Uterus (tissue), 2 donors: ENCODE measurements at regions not wholly inside any gene's neighbourhood (a gene's known extent, or its start where the extent isn't known, plus 50 kb on each side); places are given as distances from the start of the nearest gene placed in this dataset.

Experiments
- POLR2A ChIP-seq, 2 donors: fragments of 450-650 bp; IDR thresholded peaks; one replicate each; pipeline ENCODE4 v1.6.1; 2016; ENCODE audit warnings: antibody characterized with exemption in 2 of 2, mild to moderate bottlenecking in 1 of 2, moderate library complexity in 1 of 2
- TF ChIP-seq, protein P1 (sequence below), 4 experiments: fragments of 200-600 bp in 2 of 4; fragments of 450-650 bp in 2 of 4; sonication (generic) in 2 of 4; IDR thresholded peaks; one replicate each; pipeline ENCODE4 v1.5.1; 2016 to 2019; ENCODE audit warnings: antibody characterized with exemption in 4 of 4, mild to moderate bottlenecking in 2 of 4, moderate library complexity in 1 of 4

DNA sequence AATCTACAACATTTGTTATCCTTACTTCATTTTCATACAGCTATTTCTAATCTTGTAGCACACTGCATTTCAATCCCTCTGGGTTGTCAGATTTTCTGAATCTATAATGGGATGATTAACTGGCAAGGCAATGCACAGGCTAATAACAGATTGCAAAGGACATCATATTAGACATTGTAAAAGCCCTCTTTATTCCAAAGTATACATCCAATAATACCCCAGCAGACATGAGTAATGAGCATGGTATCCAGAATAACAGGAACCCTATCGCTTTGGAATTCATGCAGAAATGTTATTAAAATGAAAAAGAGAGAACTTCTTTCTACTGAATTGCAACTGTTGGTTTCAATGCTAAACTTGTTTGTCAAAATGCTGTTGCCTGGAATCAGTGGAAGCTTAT is 122.9 kb downstream of the C4orf33 start:
- no peak for TF ChIP-seq POLR2A (IDR thresholded peaks at IDR 0.05)
- TF ChIP-seq, protein P1, sequence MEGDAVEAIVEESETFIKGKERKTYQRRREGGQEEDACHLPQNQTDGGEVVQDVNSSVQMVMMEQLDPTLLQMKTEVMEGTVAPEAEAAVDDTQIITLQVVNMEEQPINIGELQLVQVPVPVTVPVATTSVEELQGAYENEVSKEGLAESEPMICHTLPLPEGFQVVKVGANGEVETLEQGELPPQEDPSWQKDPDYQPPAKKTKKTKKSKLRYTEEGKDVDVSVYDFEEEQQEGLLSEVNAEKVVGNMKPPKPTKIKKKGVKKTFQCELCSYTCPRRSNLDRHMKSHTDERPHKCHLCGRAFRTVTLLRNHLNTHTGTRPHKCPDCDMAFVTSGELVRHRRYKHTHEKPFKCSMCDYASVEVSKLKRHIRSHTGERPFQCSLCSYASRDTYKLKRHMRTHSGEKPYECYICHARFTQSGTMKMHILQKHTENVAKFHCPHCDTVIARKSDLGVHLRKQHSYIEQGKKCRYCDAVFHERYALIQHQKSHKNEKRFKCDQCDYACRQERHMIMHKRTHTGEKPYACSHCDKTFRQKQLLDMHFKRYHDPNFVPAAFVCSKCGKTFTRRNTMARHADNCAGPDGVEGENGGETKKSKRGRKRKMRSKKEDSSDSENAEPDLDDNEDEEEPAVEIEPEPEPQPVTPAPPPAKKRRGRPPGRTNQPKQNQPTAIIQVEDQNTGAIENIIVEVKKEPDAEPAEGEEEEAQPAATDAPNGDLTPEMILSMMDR (IDR thresholded peaks at IDR 0.05), result no peak
